Retinal pigment epithelial cell (primary cell): ENCODE measurements at regions not wholly inside any gene's neighbourhood (a gene's known extent, or its start where the extent isn't known, plus 50 kb on each side); places are given as distances from the start of the nearest gene placed in this dataset.

ENCODE experiments used
- DNase-seq: peaks from one replicate; pipeline ENCODE4 v3.0.0-alpha.2; 2010; ENCODE audit warnings: low read depth
- H3K4me3 ChIP-seq: 2 replicates; pipeline ENCODE4 v1.5.1; 2011; ENCODE audit warnings: mild to moderate bottlenecking, low read length, control low read depth, moderate library complexity
- TF ChIP-seq, protein P1 (sequence below): conservative IDR thresholded peaks from 2 replicates; pipeline ENCODE4 v1.5.1; 2011; ENCODE audit warnings: low read depth, low read length, control low read depth, inconsistent platforms

DNA sequence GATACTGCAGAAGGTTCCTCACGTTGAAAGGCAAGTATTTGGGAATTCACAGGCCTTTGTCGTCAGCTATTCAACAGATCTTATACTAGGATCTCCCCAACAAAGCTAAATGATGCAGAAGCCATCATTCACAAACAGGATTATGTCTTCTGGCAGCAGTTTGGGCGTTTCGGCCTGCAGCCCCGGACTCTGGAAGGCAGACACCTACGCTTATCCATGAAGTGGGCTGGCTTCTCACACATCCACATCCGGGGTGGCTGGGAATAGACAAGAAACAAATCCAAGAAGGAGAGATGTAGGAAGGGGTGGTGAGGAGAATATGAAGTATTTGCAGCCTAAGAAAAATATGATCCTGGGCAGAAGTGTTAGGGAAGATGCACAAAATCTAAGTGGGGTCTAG, 471.9 kb downstream of the AGTPBP1 start:
- no peak overlapping the region for H3K4me3 ChIP-seq
- no peak for DNase-seq
- TF ChIP-seq, protein P1, sequence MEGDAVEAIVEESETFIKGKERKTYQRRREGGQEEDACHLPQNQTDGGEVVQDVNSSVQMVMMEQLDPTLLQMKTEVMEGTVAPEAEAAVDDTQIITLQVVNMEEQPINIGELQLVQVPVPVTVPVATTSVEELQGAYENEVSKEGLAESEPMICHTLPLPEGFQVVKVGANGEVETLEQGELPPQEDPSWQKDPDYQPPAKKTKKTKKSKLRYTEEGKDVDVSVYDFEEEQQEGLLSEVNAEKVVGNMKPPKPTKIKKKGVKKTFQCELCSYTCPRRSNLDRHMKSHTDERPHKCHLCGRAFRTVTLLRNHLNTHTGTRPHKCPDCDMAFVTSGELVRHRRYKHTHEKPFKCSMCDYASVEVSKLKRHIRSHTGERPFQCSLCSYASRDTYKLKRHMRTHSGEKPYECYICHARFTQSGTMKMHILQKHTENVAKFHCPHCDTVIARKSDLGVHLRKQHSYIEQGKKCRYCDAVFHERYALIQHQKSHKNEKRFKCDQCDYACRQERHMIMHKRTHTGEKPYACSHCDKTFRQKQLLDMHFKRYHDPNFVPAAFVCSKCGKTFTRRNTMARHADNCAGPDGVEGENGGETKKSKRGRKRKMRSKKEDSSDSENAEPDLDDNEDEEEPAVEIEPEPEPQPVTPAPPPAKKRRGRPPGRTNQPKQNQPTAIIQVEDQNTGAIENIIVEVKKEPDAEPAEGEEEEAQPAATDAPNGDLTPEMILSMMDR: no peak

DNA sequence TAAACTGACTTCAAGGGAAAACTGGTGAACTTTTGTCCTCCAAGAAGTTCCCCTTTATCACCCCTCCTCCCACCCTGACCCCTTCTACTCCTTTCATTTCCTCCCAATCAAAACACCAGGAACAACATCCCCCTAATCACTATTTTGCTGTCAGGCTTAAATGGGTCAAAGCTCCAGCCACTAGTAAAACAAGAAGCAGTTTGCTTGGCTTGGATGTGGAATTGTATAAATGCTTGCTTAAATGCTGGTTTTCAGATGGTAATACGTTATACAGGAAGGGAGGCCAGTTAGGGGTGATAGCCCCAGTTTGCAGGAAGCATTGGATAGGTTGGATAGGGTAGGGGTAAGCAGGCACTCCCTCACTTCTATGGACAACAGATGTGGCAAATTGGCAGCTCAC, 473.6 kb downstream of the AGTPBP1 start:
- TF ChIP-seq, protein P1: no peak
- DNase-seq: no peak
- H3K4me3 ChIP-seq: no peak overlapping the region

DNA sequence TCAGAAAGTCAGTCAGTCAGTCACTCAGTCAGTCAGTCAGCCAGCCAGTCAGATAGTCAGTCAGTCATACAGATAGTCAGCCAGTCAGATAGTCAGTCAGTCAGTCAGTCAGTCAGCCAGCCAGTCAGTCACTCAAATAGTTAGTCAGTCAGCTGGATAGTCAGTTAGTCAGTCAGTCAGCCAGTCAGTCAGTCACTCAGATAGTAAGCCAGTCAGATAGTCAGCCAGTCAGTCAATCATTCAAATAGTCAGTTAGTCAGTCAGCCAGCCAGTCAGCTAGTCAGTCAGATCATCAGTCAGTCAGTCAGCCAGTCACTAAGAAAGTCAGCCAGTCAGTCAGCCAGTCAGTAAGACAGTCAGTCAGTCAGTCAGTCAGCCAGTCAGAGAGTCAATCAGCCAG, 477.1 kb downstream of the AGTPBP1 start:
- no peak overlapping the region for H3K4me3 ChIP-seq

DNA sequence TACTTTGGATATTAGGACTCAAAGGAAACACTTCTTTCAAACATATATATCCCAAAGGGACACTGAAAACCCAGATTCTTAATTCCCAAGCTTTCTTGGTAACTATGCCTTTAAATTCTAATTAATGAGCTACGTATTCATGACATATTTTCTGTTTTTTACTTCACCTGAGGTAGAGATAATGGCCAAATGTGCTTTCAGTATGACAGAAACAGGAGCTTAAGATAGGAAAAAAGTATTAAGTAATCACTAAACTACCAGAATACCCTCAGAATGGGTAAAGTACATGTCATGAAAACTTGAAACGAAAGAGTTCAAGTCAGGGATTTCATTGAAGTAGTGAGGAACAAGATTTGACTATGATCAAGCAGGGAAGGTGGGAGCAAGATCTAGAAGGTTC, 478.5 kb downstream of the AGTPBP1 start:
- H3K4me3 ChIP-seq: no peak overlapping the region
- TF ChIP-seq, protein P1: no peak
- DNase-seq: no peak

More for the DNA sequence above, 477.1 kb downstream of the AGTPBP1 start:
- TF ChIP-seq, protein P1: no peak
- no peak for DNase-seq

DNA sequence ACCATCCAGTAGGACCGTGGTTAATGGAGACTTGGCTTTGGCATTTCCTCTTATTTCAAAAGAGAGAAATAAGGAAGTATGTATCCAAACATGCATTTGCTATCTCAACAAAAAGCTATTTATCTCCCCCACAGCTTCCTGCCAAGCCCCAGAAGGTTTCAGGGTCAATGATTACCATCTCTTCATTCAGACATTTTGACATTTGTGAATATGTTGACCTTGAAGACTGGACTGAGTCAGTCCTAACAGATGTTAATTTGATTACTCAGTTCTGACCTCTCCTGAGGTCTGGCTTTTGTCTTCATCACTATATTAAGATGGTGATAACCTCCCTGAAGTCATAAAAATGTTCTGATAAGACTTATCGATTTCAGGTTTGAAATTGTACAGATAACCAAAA, 479.4 kb downstream of the AGTPBP1 start:
- no peak for DNase-seq
- TF ChIP-seq, protein P1: no peak
- no peak overlapping the region for H3K4me3 ChIP-seq

DNA sequence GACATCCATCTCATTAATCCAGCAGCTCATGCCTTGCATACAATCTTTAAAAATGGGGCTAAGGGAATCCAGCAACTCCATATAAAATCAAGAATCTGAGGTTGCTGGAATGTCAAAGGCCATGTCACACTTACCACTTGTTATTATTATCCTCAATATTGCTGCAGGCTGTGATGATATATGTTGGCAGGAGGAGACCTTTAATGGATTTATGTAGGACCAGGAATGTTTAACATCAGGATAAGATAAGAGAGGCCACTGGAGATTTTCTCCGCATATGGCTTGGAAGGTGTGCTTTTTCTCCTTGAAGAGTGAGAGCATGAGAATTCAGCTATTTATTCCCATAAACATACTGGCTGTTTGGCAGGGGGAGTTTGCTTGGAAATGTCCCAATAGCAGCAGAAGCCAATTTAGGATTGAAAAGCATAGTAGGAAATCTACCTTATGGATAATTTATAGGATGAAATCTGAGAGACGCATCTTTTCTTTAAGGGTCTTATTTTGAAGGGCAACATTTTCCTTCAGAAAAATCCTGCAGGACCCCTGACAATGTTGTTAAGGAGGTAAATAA, 481.4 kb downstream of the AGTPBP1 start:
- TF ChIP-seq, protein P1: no peak
- H3K4me3 ChIP-seq: no peak overlapping the region
- DNase-seq: no peak

DNA sequence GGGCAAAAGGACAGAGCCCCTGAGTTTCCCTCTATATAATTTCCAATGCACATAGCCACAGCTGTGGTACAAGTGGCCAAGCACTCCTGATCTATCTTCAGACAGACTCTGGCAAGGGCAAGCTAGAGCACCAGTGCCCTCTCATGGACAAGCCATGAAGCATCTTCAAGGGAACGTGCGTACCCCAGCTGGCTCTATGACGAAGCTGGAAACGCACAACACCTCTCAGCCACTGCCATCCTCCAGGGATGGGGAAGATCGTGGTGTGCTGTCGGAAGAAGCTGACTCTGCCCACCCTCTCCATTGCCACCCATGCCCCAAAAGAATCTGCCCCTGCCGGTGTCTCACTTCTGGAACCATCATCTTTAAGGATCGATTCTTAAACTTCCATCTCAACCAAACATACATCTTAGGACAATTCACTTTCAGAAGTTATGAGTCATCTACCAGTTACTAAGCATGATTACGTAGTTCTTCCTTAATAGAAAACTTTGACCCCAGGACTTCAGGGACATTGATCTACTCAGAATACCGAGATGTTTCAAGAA, 482.9 kb downstream of the AGTPBP1 start:
- peak; percentile 15 for DNase-seq
- H3K4me3 ChIP-seq: no peak overlapping the region
- TF ChIP-seq, protein P1: peak; percentile 83
